Stimulated activated CD4-positive, alpha-beta T cell treated with anti-CD3 and anti-CD28 coated beads, Interleukin-12 subunit alpha, Interleukin-12 subunit beta, amount 100 ng/mL, for 48 hours (primary cell): ENCODE measurements at regions not wholly inside any gene's neighbourhood (a gene's known extent, or its start where the extent isn't known, plus 50 kb on each side); places are given as distances from the start of the nearest gene placed in this dataset.
"Not testable (repeated sequence)": the region's sequence is repeated elsewhere in the genome, so short reads cannot be mapped to it uniquely, and the experiment has no call there.

Source experiments
- DNase-seq, 3 donors: peaks; one replicate each; pipeline ENCODE4 v3.0.0-alpha.2; 2020; ENCODE audit warnings: low read depth in 2 of 3, low spot score in 1 of 3

GRCh38 chr14:86321151-86321550 is 791.2 kb downstream of the FLRT2 start:
- no peak for DNase-seq

GRCh38 chr14:86312154-86312665 is 782.3 kb downstream of the FLRT2 start:
- DNase-seq: not testable (repeated sequence)

GRCh38 chr14:86311151-86311550 is 781.2 kb downstream of the FLRT2 start:
- no peak for DNase-seq

GRCh38 chr14:86310611-86311010 is 780.7 kb downstream of the FLRT2 start:
- no peak for DNase-seq

GRCh38 chr14:86310148-86310547 is 780.2 kb downstream of the FLRT2 start:
- no peak for DNase-seq

- DNase-seq: no peak
These were observed 775.1 kb downstream of the FLRT2 start for GRCh38 chr14:86305058-86305457.

GRCh38 chr14:86299994-86300393 is 770.0 kb downstream of the FLRT2 start:
- DNase-seq: no peak

- no peak for DNase-seq
These were observed 766.2 kb downstream of the FLRT2 start for GRCh38 chr14:86296173-86296572.

GRCh38 chr14:86288336-86288735 is 758.4 kb downstream of the FLRT2 start:
- DNase-seq: no peak

- DNase-seq: no peak
These were observed 749.5 kb downstream of the FLRT2 start for GRCh38 chr14:86279405-86279804.

GRCh38 chr14:86257973-86258372 is 728.0 kb downstream of the FLRT2 start:
- DNase-seq: no peak

GRCh38 chr14:86243158-86243557 is 713.2 kb downstream of the FLRT2 start:
- no peak for DNase-seq

- no peak for DNase-seq
These were observed 707.8 kb downstream of the FLRT2 start for GRCh38 chr14:86237733-86238132.

GRCh38 chr14:86221755-86222154 is 691.8 kb downstream of the FLRT2 start:
- DNase-seq: no peak

GRCh38 chr14:86221000-86221399 is 691.1 kb downstream of the FLRT2 start:
- no peak for DNase-seq

GRCh38 chr14:86217523-86217922 is 687.6 kb downstream of the FLRT2 start:
- DNase-seq: no peak

GRCh38 chr14:86203843-86204242 is 673.9 kb downstream of the FLRT2 start:
- DNase-seq: no peak

GRCh38 chr14:86196471-86196870 is 666.5 kb downstream of the FLRT2 start:
- DNase-seq: no peak

- DNase-seq: no peak
These were observed 663.8 kb downstream of the FLRT2 start for GRCh38 chr14:86193756-86194155.

- DNase-seq: no peak
These were observed 650.0 kb downstream of the FLRT2 start for GRCh38 chr14:86179980-86180379.

- no peak for DNase-seq
These were observed 638.4 kb downstream of the FLRT2 start for GRCh38 chr14:86168371-86168770.

GRCh38 chr14:86166541-86166940 is 636.6 kb downstream of the FLRT2 start:
- DNase-seq: no peak

GRCh38 chr14:86153480-86153879 is 623.5 kb downstream of the FLRT2 start:
- no peak for DNase-seq

GRCh38 chr14:86143248-86143647 is 613.3 kb downstream of the FLRT2 start:
- DNase-seq: no peak
